Astrocyte (in vitro differentiated cells and primary cell): ENCODE measurements at regions not wholly inside any gene's neighbourhood (a gene's known extent, or its start where the extent isn't known, plus 50 kb on each side); places are given as distances from the start of the nearest gene placed in this dataset.

ENCODE experiments used
- DNase-seq: peaks from one replicate; pipeline ENCODE4 v3.0.0-alpha.2; 2010; ENCODE audit warnings: low read depth
- FAIRE-seq: peaks from 2 replicates; lab custom pipeline; 2011; peaks lifted over from hg19 to GRCh38; lab: Jason Lieb, UNC
- H2AFZ ChIP-seq: 2 replicates; pipeline ENCODE4 v1.6.0; 2012; ENCODE audit warnings: low read depth, low read length, inconsistent platforms
- H3K27ac ChIP-seq: 2 replicates; pipeline ENCODE4 v1.5.1; 2011; ENCODE audit warnings: low read depth, low read length, inconsistent platforms
- H3K27me3 ChIP-seq: 2 replicates; pipeline ENCODE4 v1.6.0; 2011; ENCODE audit warnings: low read length, inconsistent platforms; ENCODE audit not compliant: insufficient read depth
- H3K36me3 ChIP-seq: 2 replicates; pipeline ENCODE4 v1.5.1; 2011; ENCODE audit warnings: low read length, inconsistent platforms; ENCODE audit not compliant: insufficient read depth
- H3K4me1 ChIP-seq: 2 replicates; pipeline ENCODE4 v1.5.1; 2011; ENCODE audit warnings: low read length, inconsistent platforms; ENCODE audit not compliant: insufficient read depth
- H3K4me2 ChIP-seq: 2 replicates; pipeline ENCODE4 v1.6.0; 2012; ENCODE audit warnings: low read length, inconsistent platforms
- H3K4me3 ChIP-seq: 2 replicates; pipeline ENCODE4 v1.5.1; 2011; ENCODE audit warnings: low read depth, mild to moderate bottlenecking, low read length, inconsistent platforms; ENCODE audit not compliant: insufficient read depth
- H3K79me2 ChIP-seq: 2 replicates; pipeline ENCODE4 v1.6.0; 2012; ENCODE audit warnings: mild to moderate bottlenecking, low read length, inconsistent platforms; ENCODE audit not compliant: insufficient read depth
- H3K9ac ChIP-seq: 2 replicates; pipeline ENCODE4 v1.6.0; 2012; ENCODE audit warnings: mild to moderate bottlenecking, low read length, inconsistent platforms
- H3K9me3 ChIP-seq: 2 replicates; pipeline ENCODE4 v1.5.1; 2012; ENCODE audit warnings: low read depth, mild to moderate bottlenecking, low read length, inconsistent platforms; ENCODE audit not compliant: insufficient read depth
- H4K20me1 ChIP-seq: 2 replicates; pipeline ENCODE4 v1.6.0; 2012; ENCODE audit warnings: low read length, inconsistent platforms; ENCODE audit not compliant: insufficient read depth
- H3K27ac Mint-ChIP-seq: one replicate; pipeline ENCODE4 v1.8.0; 2021; ENCODE audit warnings: mild to moderate bottlenecking, mixed read lengths; ENCODE audit not compliant: unreplicated experiment
- H3K27me3 Mint-ChIP-seq: one replicate; pipeline ENCODE4 v1.8.0; 2021; ENCODE audit warnings: low read depth, mixed read lengths; ENCODE audit not compliant: unreplicated experiment
- H3K36me3 Mint-ChIP-seq: one replicate; pipeline ENCODE4 v1.8.0; 2021; ENCODE audit warnings: low read depth, mixed read lengths; ENCODE audit not compliant: unreplicated experiment
- H3K4me1 Mint-ChIP-seq: one replicate; pipeline ENCODE4 v1.8.0; 2021; ENCODE audit warnings: low read depth, mixed read lengths; ENCODE audit not compliant: unreplicated experiment
- H3K4me3 Mint-ChIP-seq: one replicate; pipeline ENCODE4 v1.8.0; 2021; ENCODE audit warnings: mild to moderate bottlenecking, moderate library complexity, mixed read lengths; ENCODE audit not compliant: unreplicated experiment
- H3K9me3 Mint-ChIP-seq: one replicate; pipeline ENCODE4 v1.8.0; 2021; ENCODE audit warnings: mild to moderate bottlenecking, mixed read lengths; ENCODE audit not compliant: unreplicated experiment
- EZH2 ChIP-seq: IDR thresholded peaks from 2 replicates; pipeline ENCODE4 v1.6.1; 2012; ENCODE audit warnings: mild to moderate bottlenecking, low read length, inconsistent platforms; ENCODE audit not compliant: insufficient read depth
- TF ChIP-seq, protein P1 (sequence below): IDR thresholded peaks from 2 replicates; pipeline ENCODE4 v1.5.1; 2011; ENCODE audit warnings: low read depth, mild to moderate bottlenecking, inconsistent platforms, low read length, moderate library complexity; ENCODE audit not compliant: insufficient read depth

DNA sequence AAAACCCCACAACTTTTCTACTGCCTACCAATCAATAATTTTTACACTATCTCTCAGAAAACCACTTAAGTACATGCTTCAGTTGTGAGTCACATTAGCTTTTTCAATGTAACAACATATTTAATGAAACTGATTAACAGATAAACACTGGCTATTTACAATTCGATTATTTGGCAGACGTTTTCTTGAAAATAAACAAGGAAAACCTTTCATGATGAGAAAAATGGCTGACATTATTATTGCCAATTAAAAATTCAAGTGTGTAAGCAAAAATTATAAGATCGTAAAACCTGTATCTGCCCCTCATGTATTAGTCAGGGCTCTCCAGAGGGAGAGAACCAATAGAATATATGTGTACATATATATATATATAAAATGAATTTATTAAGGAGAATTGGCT, 1555.5 kb upstream of the IGFBP7 start:
- FAIRE-seq = no peak

DNA sequence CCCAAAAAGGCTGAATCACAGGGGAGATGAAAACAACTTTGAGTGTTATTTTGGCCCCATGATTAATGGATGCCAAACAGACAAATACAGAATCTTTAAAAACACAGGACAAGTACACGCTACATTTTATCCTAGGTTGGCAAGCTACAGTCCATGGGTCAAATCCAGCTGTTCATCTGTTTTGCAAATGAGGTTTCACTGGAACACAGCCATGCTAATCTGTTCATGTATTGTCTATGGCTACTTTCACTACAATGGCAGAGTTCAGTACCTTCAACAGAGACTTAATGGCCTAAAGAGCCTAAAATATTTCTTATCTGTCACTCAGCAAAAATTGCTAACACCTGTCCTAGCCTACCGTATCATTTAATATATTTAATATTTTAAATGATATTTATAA, 1548.5 kb upstream of the IGFBP7 start:
- no peak overlapping the region for H3K9ac ChIP-seq
- Mint-ChIP-seq H3K36me3 (no peaks in the 10 kb centered on the region), H3K4me3 (no peak overlapping the region), H3K4me1 (no peaks in the 10 kb centered on the region), H3K9me3 (peaks cover 3% of the 10 kb centered on the region), H3K27me3 (no peaks in the 10 kb centered on the region), H3K27ac (no peak overlapping the region)
- H3K79me2 ChIP-seq = no peaks in the 10 kb centered on the region
- no peaks in the 10 kb centered on the region for H4K20me1 ChIP-seq
- TF ChIP-seq EZH2 = no peak
- TF ChIP-seq, protein P1, sequence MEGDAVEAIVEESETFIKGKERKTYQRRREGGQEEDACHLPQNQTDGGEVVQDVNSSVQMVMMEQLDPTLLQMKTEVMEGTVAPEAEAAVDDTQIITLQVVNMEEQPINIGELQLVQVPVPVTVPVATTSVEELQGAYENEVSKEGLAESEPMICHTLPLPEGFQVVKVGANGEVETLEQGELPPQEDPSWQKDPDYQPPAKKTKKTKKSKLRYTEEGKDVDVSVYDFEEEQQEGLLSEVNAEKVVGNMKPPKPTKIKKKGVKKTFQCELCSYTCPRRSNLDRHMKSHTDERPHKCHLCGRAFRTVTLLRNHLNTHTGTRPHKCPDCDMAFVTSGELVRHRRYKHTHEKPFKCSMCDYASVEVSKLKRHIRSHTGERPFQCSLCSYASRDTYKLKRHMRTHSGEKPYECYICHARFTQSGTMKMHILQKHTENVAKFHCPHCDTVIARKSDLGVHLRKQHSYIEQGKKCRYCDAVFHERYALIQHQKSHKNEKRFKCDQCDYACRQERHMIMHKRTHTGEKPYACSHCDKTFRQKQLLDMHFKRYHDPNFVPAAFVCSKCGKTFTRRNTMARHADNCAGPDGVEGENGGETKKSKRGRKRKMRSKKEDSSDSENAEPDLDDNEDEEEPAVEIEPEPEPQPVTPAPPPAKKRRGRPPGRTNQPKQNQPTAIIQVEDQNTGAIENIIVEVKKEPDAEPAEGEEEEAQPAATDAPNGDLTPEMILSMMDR = no peak
- no peaks in the 10 kb centered on the region for H3K27me3 ChIP-seq
- no peak overlapping the region for H3K27ac ChIP-seq
- H3K4me1 ChIP-seq = no peaks in the 10 kb centered on the region
- no peak overlapping the region for H2AFZ ChIP-seq
- H3K9me3 ChIP-seq = no peaks in the 10 kb centered on the region
- H3K4me3 ChIP-seq = no peak overlapping the region
- DNase-seq (no peak), FAIRE-seq (no peak)
- no peak overlapping the region for H3K4me2 ChIP-seq
- H3K36me3 ChIP-seq = no peaks in the 10 kb centered on the region

More for the DNA sequence above, 1555.5 kb upstream of the IGFBP7 start:
- H3K9me3 Mint-ChIP-seq = peaks cover 3% of the 10 kb centered on the region
- DNase-seq = no peak
- Histone ChIP-seq H3K9me3 (no peaks in the 10 kb centered on the region), H3K36me3 (no peaks in the 10 kb centered on the region), H3K9ac (no peak overlapping the region), H3K27me3 (no peaks in the 10 kb centered on the region), H3K79me2 (no peaks in the 10 kb centered on the region), H3K4me3 (no peak overlapping the region), H3K4me2 (no peak overlapping the region), H4K20me1 (no peaks in the 10 kb centered on the region), H3K27ac (no peak overlapping the region), H3K4me1 (no peaks in the 10 kb centered on the region), H2AFZ (no peak overlapping the region)
- TF ChIP-seq EZH2 = no peak
- H3K4me3 Mint-ChIP-seq = no peak overlapping the region
- no peaks in the 10 kb centered on the region for H3K36me3 Mint-ChIP-seq
- no peaks in the 10 kb centered on the region for H3K27me3 Mint-ChIP-seq
- peaks cover 3% of the 10 kb centered on the region for H3K4me1 Mint-ChIP-seq
- no peak overlapping the region for H3K27ac Mint-ChIP-seq

DNA sequence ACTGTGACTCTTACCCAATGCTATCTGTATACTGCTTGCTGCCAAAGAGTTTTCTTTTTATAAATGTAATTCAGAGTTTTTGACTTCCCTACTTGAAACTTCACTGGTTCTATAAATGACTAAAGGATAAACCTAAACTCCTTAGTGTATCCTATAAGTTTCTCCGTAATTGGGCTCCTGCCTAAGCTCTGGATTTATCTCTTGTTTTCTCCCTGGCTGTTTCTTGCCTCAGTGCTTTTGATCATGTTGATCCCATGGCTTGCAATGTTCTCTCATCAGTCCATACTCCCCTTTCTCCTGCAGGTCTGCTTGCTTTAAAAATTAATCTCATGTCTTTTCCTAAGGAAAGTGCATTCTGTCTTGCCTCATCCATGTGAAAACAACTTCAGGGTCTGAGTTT, 1543.1 kb upstream of the IGFBP7 start:
- H3K27me3 Mint-ChIP-seq = no peaks in the 10 kb centered on the region
- H3K27ac Mint-ChIP-seq = no peak overlapping the region
- H3K9me3 ChIP-seq = no peaks in the 10 kb centered on the region
- H3K36me3 Mint-ChIP-seq = no peaks in the 10 kb centered on the region
- no peak overlapping the region for H3K9ac ChIP-seq
- no peaks in the 10 kb centered on the region for H3K9me3 Mint-ChIP-seq
- H4K20me1 ChIP-seq = no peaks in the 10 kb centered on the region
- no peaks in the 10 kb centered on the region for H3K4me1 ChIP-seq
- no peak overlapping the region for H3K4me3 Mint-ChIP-seq
- H3K4me1 Mint-ChIP-seq = no peaks in the 10 kb centered on the region
- H3K4me2 ChIP-seq = no peak overlapping the region
- FAIRE-seq (no peak), DNase-seq (no peak)
- H2AFZ ChIP-seq = no peak overlapping the region
- no peaks in the 10 kb centered on the region for H3K27me3 ChIP-seq
- no peak for TF ChIP-seq EZH2
- TF ChIP-seq, protein P1 = no peak
- H3K27ac ChIP-seq = no peak overlapping the region
- no peaks in the 10 kb centered on the region for H3K79me2 ChIP-seq
- no peaks in the 10 kb centered on the region for H3K36me3 ChIP-seq
- H3K4me3 ChIP-seq = no peak overlapping the region
